Neural cell (in vitro differentiated cells): ENCODE measurements at regions not wholly inside any gene's neighbourhood (a gene's known extent, or its start where the extent isn't known, plus 50 kb on each side); places are given as distances from the start of the nearest gene placed in this dataset.

Experiments
- CTCF ChIP-seq: fragments of 450-650 bp; IDR thresholded peaks from 2 replicates; pipeline ENCODE4 v1.5.1; 2014; ENCODE audit warnings: antibody characterized with exemption, mild to moderate bottlenecking, moderate library complexity; ENCODE audit not compliant: poor library complexity, severe bottlenecking
- EP300 ChIP-seq: fragments of 450-650 bp; conservative IDR thresholded peaks from 2 replicates; pipeline ENCODE4 v1.6.1; 2014; ENCODE audit warnings: antibody characterized with exemption, mild to moderate bottlenecking, moderate library complexity; ENCODE audit not compliant: poor library complexity, severe bottlenecking
- EZH2 ChIP-seq: fragments of 200-600, 300-800 bp; shearing (Covaris generic), sonication (generic); IDR thresholded peaks from 2 replicates; pipeline ENCODE4 v1.6.1; 2014; ENCODE audit warnings: antibody characterized with exemption, low read length, borderline replicate concordance, mild to moderate bottlenecking; ENCODE audit not compliant: insufficient read depth, poor library complexity, severe bottlenecking
- MXI1 ChIP-seq: fragments of 450-650 bp; conservative IDR thresholded peaks from 2 replicates; pipeline ENCODE4 v1.6.1; 2014; ENCODE audit warnings: antibody characterized with exemption, mild to moderate bottlenecking; ENCODE audit not compliant: poor library complexity, severe bottlenecking
- POLR2AphosphoS5 ChIP-seq: IDR thresholded peaks from 2 replicates; pipeline ENCODE4 v1.6.1; 2012
- RAD21 ChIP-seq: fragments of 450-650 bp; conservative IDR thresholded peaks from 2 replicates; pipeline ENCODE4 v1.6.1; 2014; ENCODE audit warnings: antibody characterized with exemption, mild to moderate bottlenecking, moderate library complexity

- TF ChIP-seq RAD21 = no peak
- TF ChIP-seq EZH2 = no peak
- TF ChIP-seq MXI1 = no peak
- no peak for TF ChIP-seq EP300
- no peak for TF ChIP-seq CTCF
- TF ChIP-seq POLR2AphosphoS5 = no peak
Measured at GRCh38 chr11:15675683-15676082, 561.0 kb downstream of the INSC start.
